GM06990 (cell line): ENCODE measurements at regions not wholly inside any gene's neighbourhood (a gene's known extent, or its start where the extent isn't known, plus 50 kb on each side); places are given as distances from the start of the nearest gene placed in this dataset.

Experiments used
- DNase-seq: peaks from one replicate; pipeline ENCODE4 v3.0.0-alpha.2; 2011; ENCODE audit not compliant: insufficient read length; ENCODE audit errors: extremely low read depth
- H3K27me3 ChIP-seq: replicated peaks from 2 replicates; pipeline ENCODE4 v1.6.0; 2011; ENCODE audit warnings: low read length; ENCODE audit not compliant: control insufficient read depth, insufficient read depth
- H3K36me3 ChIP-seq: 2 replicates; pipeline ENCODE4 v1.5.1; 2011; ENCODE audit warnings: low read length; ENCODE audit not compliant: control insufficient read depth, insufficient read depth
- H3K4me3 ChIP-seq: replicated peaks from 2 replicates; pipeline ENCODE4 v1.5.1; 2011; ENCODE audit warnings: low read depth, mild to moderate bottlenecking, control low read depth, low read length
- TF ChIP-seq, protein P1 (sequence below): IDR thresholded peaks from 2 replicates; pipeline ENCODE4 v1.5.1; 2011; ENCODE audit warnings: low read length, control low read depth, mild to moderate bottlenecking, inconsistent platforms; ENCODE audit not compliant: insufficient read depth, poor library complexity, severe bottlenecking

DNA sequence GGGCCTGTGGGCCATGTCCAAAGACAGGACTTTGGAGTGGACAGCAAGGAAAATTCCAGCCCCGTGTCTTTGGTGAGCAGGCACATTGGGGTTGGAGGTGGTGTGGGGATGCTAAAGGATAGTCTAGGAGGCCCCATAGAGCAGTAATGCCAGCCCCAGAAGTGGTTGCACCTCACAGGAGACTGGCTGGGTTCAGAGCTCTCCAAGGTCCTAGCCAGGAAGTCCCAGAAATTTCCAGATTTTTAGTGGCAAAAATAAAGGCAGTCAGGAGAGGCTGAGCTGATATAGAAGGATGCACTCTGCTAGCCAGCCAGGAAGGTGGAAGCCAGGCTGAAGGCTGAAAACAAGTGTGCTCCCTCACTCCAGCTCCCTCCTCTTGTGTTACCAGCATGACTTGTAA is 144.0 kb upstream of the KCND3 start:
- no peaks in the 10 kb centered on the region for H3K36me3 ChIP-seq
- H3K27me3 ChIP-seq: no peaks in the 10 kb centered on the region; the same call in 1 of the 2 replicates
- no peak overlapping the region for H3K4me3 ChIP-seq
- TF ChIP-seq, protein P1, sequence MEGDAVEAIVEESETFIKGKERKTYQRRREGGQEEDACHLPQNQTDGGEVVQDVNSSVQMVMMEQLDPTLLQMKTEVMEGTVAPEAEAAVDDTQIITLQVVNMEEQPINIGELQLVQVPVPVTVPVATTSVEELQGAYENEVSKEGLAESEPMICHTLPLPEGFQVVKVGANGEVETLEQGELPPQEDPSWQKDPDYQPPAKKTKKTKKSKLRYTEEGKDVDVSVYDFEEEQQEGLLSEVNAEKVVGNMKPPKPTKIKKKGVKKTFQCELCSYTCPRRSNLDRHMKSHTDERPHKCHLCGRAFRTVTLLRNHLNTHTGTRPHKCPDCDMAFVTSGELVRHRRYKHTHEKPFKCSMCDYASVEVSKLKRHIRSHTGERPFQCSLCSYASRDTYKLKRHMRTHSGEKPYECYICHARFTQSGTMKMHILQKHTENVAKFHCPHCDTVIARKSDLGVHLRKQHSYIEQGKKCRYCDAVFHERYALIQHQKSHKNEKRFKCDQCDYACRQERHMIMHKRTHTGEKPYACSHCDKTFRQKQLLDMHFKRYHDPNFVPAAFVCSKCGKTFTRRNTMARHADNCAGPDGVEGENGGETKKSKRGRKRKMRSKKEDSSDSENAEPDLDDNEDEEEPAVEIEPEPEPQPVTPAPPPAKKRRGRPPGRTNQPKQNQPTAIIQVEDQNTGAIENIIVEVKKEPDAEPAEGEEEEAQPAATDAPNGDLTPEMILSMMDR: no peak
- no peak for DNase-seq

DNA sequence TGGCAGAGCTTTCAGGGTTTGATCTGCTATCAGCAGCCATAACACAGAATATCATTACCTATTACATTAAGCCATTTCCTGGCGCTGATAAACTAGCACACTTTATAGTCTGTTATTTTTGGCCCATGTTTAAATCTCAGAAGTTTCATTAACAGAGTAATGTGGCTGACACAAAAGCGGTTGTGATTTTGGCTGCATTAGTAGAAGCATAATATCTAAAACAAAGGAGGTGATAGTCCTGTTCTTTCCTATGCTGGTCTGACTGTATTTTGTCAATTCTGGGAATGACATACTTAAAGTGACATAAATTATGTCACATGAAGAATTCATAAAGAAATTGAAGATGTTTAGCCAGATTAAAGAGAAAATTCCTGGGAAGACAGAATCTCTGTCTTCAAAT is 151.3 kb upstream of the KCND3 start:
- H3K27me3 ChIP-seq: peaks cover 4% of the 10 kb centered on the region
- no peak overlapping the region for H3K4me3 ChIP-seq
- DNase-seq: no peak

DNA sequence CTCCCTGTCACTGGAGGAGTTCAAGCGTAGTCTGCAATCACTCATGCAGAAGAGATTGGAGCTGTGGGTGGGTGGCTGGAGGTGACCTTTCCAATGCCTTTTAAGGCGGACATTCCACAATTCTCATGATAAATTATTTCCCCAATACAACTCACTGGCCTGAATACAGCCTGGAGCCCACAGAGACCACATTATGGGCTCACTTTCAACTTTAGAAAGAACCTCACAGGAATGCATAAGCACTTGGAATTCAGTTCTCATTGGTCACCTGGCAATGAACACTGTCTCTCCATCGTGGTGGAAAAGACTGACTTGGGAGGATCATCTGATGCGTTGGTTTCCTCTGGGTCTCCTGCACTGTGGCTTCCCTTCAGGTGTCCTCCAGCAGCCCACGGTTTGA is 151.8 kb upstream of the KCND3 start:
- Histone ChIP-seq H3K36me3 (no peaks in the 10 kb centered on the region), H3K4me3 (no peak overlapping the region), H3K27me3 (peaks cover 4% of the 10 kb centered on the region)
- TF ChIP-seq, protein P1: no peak
- DNase-seq: no peak

More for the DNA sequence above, 151.3 kb upstream of the KCND3 start:
- TF ChIP-seq, protein P1: no peak
- no peaks in the 10 kb centered on the region for H3K36me3 ChIP-seq

DNA sequence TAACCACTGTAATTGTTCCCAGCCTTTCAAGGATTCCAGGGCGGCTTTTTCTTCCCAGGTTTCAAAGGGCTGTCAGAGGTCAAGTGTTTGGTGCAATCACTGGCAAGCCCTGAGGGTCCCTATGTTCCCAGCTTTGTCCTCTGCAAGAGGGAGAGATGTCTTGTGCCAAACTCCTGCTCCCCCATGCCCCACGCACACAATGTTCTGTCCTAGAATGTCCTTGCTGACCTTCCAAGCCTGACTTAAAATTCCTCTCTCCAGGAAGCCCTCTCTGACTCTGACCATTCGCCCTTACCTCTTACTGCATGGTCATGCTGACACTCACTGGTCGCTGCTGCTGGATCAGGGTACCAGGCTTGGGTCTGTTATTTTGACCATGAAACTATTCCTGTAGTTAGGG is 152.5 kb upstream of the KCND3 start:
- H3K4me3 ChIP-seq: no peak overlapping the region
- TF ChIP-seq, protein P1: no peak
- H3K36me3 ChIP-seq: no peaks in the 10 kb centered on the region
- peaks cover 4% of the 10 kb centered on the region for H3K27me3 ChIP-seq
- DNase-seq: no peak

DNA sequence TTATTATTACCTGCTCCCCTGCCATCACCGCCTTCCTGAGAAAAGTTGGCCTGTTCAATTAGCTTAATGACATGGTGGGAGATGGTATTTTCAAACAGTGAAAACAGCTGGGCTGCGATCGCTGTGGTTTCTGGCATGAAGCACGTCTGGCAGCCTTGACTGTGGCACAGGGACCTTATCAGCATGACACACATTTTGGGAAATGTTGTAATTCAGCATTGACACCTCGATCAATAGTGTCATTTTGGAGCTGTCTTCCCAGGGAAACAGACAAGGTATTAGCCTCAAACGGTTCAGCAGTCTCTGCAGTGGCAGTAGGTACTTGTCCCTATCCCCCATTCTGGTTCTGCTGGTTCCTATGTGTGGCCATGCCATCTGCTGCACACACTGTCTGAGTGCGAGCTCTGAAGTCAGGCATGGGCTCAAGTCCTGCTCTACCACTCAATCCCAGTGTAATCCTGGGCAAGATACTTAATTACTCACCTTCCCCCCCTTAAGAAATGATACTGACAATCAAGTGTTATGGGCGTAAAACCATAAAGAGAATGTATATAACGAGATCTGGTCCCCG is 154.5 kb upstream of the KCND3 start:
- no peaks in the 10 kb centered on the region for H3K36me3 ChIP-seq
- no peak overlapping the region for H3K4me3 ChIP-seq
- no peak for DNase-seq
- TF ChIP-seq, protein P1: no peak
- peaks cover 4% of the 10 kb centered on the region for H3K27me3 ChIP-seq
